Fibroblast of peridontal ligament (primary cell): ENCODE measurements at regions not wholly inside any gene's neighbourhood (a gene's known extent, or its start where the extent isn't known, plus 50 kb on each side); places are given as distances from the start of the nearest gene placed in this dataset.

Experiments used
- DNase-seq: peaks from one replicate; pipeline ENCODE4 v3.0.0-alpha.2; 2010; ENCODE audit errors: extremely low read depth

GRCh38 chr9:28600226-28600625 lies 1026.9 kb upstream of the C9orf72 start:
- no peak for DNase-seq

DNA sequence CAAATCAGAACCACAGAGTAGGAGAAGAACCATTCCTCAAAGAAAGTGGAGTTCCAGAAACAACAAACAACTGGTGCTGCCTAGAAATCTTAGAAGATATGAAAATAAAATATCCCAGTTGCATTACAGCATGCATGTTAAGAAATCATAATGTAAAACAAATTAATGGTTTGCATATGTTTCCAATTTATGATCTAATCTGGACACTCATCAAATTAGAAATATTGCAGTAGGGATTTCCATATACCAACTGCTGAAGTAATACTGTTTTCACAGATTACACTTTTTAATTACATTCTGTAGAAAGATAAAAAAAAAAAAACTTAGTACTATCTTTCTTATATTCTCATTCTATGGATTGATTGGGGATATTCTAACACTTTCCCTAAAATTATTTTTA lies 1034.6 kb upstream of the C9orf72 start:
- DNase-seq, result no peak

- no peak for DNase-seq
Observed at GRCh38 chr9:28610339-28610738, 1037.1 kb upstream of the C9orf72 start.

DNA sequence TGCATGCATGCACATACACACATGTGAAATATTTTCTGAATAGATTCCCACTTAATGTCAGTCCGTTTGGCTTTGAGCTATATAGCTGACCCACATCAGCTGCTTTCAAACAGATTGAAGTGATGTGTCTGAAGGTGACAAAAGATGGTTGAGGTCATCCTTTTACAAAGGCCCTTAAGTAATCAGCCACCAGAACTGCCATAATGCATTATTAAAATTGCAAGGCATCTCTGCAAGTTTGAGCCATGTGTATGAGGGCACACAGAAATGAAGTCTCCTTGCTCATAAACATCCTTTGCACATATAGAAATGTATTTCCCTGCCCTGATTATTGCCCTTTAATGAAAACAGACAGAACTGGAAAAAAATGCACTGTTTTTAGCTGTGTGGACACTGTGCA lies 1043.0 kb upstream of the C9orf72 start:
- no peak for DNase-seq

DNA sequence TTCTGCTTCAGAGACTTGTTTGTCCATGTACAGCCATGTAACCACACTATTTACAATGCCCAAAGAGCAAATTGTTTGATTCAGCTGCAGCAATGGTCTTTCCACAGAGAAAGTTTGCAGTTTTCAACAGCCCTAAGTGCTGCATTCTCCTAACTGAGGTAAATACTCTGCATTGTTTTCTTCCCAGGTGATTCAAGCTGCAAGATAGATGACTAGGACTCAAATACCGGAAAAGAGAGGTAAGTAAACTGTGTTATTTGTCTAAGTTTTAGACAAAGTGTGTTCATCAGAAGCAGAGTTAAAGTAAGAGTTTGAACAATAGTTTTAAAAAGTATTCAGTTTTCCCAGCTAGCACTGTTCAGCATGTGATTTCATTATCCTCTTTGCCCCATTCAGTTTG lies 1046.7 kb upstream of the C9orf72 start:
- no peak for DNase-seq

DNA sequence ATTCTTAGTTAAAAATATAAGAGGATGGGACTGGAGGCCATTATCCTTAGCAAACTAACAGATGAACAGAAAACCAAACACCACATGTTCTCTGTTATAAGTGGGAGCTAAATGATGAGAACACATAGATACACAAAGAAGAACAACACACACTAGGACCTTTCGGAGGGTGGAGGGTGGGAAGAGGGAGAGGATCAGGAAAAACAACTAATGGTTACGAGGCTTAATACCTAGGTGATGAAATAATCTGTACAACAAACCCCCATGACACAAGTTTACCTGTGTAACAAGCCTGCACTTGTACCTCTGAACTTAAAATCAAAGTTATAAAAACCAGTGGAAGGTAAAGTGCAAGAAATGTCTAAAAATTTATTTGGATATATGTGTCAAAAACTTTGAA lies 1047.4 kb upstream of the C9orf72 start:
- DNase-seq, result no peak

- no peak for DNase-seq
Observed at GRCh38 chr9:28624771-28625170, 1051.5 kb upstream of the C9orf72 start.

DNA sequence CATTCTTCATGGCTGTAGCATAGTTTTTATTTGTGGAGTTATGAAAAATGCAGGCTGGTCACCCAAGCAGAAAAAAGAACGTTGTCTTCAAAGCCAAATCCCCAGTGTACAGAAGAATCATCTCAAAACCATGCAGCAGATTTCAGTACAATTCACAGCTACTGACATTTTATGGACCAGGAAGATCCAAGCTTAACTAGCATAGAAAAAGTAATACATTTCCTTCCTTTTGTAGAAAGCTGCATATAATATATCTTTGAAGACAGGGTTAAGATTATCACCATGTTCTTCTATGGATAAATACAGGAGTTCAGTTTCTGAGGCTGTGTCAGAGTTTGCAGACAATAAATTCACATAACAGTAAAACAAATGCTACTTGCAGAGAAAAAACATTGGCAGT lies 1054.8 kb upstream of the C9orf72 start:
- no peak for DNase-seq

GRCh38 chr9:28648723-28649122 lies 1075.4 kb upstream of the C9orf72 start:
- DNase-seq, result no peak

GRCh38 chr9:28650327-28650726 lies 1077.0 kb upstream of the C9orf72 start:
- no peak for DNase-seq

- no peak for DNase-seq
Observed at GRCh38 chr9:28651050-28651722, 1077.9 kb upstream of the C9orf72 start.

- no peak for DNase-seq
Observed at GRCh38 chr9:28653216-28653615, 1079.9 kb upstream of the C9orf72 start.

- DNase-seq, result no peak
Observed at GRCh38 chr9:28656727-28657126, 1083.4 kb upstream of the C9orf72 start.

- no peak for DNase-seq
Observed at GRCh38 chr9:28661853-28662252, 1088.6 kb upstream of the C9orf72 start.

DNA sequence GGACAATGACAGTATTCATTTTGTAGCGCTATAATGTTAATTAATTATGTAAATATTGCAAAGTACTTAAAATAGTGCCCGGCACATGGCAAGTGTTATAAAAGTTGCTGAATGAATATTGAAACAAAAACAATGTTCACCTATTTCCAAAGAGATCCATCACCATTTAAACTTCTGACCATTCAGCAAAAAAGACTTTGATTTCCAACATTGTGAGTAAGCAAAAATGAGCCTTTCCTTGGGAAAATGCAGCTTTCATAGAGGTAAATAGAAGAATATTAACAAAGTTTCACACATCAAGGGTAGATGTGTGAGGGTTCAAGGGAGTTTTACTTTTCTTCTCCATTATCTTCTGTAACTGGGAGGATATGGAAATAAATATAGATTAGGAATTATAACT lies 1089.4 kb upstream of the C9orf72 start:
- DNase-seq, result no peak

GRCh38 chr9:28668158-28668557 lies 1094.9 kb upstream of the C9orf72 start:
- DNase-seq, result no peak

DNA sequence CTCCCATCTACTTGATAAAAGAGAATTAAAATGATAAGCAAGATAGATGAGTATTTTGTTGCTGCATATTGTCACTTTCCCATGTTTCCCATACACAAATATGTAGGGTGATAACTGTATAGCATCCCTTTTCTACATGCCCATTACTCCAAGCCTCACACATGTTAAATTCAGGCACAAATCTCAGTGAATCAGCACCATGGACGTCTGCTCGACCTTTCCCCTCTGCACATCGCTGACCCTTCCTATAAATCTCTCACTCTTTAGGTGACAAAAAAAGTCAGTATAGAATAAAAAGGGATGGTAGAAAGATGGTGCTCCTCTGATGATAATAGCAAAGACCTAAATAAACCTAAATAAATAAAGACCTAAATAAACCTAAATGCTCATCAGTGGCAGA lies 1097.7 kb upstream of the C9orf72 start:
- DNase-seq, result no peak

- DNase-seq, result no peak
Observed at GRCh38 chr9:28678097-28678496, 1104.8 kb upstream of the C9orf72 start.

DNA sequence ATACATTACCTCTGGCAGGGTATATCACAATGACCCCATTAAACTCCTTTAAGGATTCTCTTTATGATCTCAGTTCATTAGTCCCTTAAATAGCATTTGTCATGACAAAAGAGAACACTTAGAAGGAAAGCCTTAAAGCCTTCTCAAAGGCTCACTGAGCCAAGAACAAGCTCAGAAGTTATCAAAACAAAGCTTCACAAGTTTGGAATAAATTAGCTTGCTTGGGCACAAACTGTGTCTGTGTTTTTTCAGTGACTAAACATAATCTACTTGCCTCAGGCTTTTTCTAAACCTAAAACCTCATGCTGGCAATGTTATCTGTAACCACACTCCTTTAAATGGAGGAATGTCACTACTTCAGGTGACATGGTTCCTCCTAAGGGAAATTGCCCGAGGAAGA lies 1114.9 kb upstream of the C9orf72 start:
- DNase-seq, result no peak

- no peak for DNase-seq
Observed at GRCh38 chr9:28692012-28692411, 1118.7 kb upstream of the C9orf72 start.

DNA sequence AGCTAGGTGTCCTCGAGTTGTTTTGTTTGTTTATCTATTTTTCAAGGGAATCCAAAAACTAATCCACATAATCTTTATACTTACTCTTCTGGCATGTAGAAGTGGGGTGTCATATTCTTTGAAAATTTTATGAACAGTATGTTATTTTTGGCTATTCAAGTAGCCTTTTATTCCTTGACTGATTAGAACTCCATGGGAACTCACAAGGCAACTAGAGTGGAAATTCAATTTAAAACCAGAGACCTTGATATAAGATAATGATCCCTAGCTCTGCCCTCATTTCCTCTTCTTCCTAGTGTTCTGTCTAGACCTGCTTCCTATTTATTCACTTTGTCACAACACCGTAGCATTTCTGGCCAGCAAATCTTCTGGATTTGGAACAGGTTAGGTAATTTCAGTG lies 1123.7 kb upstream of the C9orf72 start:
- no peak for DNase-seq

- no peak for DNase-seq
Observed at GRCh38 chr9:28699632-28700031, 1126.4 kb upstream of the C9orf72 start.

DNA sequence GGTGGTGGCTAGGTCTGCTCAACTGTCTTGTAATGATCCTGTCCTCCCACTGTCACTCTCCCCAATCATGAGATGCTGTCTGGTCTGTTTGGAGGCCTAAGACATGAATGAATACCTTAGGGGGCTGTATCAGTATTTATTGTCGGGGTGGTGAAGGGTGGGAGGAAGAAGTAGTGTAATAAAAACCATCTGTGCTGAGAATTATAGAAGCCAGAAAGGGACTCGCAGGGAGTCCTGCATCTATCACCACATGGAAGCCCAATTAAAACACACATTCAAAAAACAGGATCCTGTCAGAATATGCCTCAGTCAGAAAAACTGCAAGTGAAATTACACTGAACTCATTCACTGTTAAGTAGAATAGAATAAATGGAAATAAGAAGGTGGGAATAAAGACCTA lies 1134.3 kb upstream of the C9orf72 start:
- DNase-seq, result no peak

GRCh38 chr9:28714188-28714587 lies 1140.9 kb upstream of the C9orf72 start:
- no peak for DNase-seq
